GM18508 (cell line): ENCODE measurements at regions not wholly inside any gene's neighbourhood (a gene's known extent, or its start where the extent isn't known, plus 50 kb on each side); places are given as distances from the start of the nearest gene placed in this dataset.

Source experiments
- ATAC-seq: cut with Tn5 transposase; IDR thresholded peaks from one replicate; pipeline ENCODE4 v1.9.1; 2021; ENCODE audit warnings: moderate number of reproducible peaks; ENCODE audit not compliant: insufficient read depth, unreplicated experiment

DNA sequence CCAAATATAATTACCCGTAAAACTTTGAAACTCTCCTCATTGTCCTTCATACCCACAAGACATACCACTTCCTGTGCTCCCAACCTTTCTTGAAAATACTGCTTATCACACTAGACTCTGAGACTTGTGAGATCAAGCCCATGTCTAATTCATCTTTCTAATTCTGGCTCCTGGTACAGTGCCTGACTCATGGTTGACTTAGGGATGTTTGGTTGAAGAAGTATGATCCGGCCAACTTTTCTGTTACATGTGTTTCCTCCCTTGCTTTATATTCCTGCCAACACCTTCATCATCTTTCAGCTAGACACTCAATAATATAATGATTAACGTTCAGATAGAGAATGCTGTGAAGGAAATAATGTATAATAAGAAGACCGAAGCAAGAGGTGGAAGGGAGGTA, 58.2 kb downstream of the MEX3B start:
- no peak for ATAC-seq

DNA sequence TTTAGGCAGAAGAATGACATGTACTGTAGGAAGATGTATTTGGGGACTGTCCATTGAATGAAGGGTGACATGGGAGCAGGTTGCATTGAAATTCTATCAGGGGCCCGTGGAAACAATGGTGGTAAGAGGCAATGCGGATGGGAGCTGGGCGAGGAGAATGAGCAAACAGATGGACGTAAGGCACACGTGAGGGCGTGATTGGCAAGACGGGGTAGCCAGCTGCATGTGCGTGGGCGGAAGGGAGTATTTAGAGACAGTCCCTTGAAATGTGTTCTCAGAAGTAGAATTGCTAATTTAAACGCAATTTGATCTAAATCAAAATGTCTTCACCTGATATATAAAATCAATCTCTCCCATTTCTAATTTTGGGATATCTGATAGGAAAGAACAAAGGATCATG, 62.3 kb downstream of the MEX3B start:
- ATAC-seq: no peak

DNA sequence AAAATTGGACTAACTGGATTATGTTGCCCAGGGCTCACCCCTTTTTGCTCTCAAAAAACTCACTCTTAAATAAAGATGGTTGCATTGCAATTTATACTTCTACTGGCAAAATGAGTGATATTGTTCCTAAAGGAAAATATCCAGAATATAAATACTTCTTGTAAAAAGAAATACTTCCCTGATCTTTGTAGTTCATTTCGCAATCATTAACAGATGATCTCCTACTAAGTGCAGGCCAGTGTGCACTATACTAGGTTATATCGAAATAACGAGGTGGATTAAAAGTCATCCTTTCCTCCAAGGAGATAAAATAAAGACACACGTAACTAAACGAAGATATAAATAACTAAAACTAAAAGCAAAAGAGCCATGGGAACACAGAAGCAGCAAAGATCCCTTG, 63.0 kb downstream of the MEX3B start:
- no peak for ATAC-seq

DNA sequence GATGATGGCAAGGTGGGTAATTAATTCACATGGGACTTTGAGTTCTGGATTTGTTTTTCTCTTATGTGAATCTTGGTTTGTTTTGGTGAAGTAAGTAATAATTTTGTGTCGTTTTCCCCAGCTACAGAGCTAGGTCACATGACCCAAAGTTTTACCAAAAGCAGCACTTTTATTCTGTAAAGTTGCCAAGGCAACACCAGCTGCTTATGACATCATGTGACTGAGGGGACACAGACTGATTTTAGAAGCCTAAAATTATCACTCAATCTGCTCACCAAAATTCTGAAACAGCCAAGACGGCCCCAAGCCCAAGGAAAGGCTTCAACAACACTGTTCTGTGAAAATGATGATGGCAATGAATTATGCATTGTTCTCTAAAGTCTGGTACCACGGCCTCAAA, 63.9 kb downstream of the MEX3B start:
- no peak for ATAC-seq

DNA sequence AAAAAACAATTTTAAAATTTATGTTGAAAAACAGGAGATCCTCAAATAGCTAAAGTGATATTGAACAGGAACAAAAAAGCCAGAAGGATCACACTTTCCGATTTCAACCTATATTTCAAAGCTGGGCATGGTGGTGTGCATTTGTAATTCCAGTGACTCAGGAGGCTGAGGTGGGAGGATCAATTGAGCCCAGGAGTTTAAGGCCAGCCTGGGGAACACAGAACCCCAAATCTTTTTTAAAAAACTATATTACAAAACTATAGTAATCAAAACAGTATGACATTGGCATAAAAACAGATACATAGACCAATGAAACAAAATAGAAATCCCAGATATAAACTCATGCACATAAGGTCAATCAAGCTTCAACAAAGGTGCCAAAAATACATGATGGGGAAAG, 68.4 kb downstream of the MEX3B start:
- no peak for ATAC-seq

DNA sequence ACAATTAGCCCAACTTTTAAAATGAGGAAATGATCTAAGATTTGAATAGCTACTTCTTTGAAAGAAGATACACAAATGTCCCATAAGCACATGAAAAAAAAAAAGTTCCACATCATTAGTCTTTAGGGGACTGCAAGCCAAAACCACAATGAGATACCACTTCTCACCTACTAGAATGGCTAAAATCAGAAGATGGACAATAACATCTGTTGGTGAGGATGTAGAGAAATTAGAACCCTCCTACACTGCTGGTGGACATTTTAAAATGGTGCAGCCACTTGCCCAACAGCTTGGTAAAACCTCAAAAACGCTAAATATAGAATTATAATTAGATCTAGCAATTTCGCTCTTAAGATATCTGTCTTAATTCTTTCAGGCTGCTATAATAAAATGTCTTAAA, 77.1 kb downstream of the MEX3B start:
- ATAC-seq: no peak

DNA sequence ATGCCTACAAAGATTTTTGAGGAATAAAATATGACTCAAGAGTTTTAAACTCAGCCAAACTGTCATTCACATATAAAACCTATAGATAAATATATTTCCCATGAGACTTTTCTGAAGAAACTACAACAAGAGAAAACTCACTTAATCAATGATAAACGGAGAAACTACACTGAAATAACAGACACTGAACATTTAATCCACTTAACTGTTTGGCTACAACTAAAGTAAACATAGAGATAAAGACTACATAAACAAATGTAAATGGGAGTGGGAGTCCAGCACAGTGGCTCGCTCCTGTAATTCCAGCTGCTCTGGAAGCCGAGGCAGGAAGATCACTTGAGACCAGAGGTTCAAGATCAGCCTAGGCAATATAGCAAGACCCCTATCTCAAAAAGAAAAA, 79.2 kb downstream of the MEX3B start:
- no peak for ATAC-seq

DNA sequence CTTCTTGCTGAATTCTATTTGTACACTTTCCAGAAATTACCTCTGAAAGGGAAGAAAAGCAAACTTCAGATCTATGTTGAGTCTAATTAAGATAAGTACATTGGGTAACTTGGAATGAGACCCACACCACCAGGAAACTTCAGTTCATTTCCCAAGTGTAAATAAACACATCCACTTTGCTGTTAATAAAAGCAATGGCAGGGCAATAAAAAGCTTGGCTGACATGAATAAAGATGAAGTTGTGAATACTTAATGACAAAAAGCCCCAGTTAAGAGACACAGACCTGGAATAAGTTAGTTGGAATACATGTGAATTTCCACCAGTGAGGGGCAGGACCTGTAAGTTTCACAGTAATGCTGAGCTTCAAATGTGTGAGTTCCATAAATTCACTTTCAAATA, 83.3 kb downstream of the MEX3B start:
- ATAC-seq: no peak

DNA sequence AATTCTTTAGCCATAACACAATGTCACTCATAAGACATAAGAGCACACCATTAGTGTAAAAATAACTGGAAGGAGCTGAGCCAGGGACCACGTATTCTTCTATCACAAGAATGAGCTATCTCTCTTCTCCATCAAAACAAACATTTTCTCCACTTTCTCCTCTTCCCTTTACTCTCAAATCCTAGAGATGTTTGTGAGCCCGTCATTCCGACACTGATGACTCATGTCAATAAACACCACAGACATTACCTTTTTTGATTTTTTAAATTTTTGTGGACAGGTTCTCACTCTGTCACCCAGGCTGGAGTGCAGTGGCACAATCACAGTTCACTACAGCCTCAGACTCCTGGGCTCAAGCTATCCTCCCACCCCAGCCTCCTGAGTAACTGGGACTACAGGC, 86.6 kb downstream of the MEX3B start:
- ATAC-seq: no peak

DNA sequence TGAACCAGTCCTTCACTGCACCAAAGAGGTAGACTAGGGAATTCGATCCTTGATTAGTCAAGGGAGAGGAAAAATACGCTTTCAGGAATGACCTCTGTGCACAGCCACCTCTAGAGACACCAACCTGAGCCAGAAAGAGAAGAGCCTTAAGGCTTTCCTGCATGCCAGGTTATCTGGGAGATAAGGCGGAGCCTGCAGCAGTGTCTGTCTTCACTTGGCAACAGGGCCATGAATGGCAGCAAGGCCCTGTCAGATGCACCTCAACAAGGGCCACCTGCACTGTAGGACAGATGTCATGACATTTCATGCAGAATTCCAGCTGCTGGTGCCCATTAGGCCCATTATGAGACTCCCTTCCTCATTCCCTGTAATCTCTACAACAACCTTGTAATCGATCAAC, 88.1 kb downstream of the MEX3B start:
- ATAC-seq: no peak

DNA sequence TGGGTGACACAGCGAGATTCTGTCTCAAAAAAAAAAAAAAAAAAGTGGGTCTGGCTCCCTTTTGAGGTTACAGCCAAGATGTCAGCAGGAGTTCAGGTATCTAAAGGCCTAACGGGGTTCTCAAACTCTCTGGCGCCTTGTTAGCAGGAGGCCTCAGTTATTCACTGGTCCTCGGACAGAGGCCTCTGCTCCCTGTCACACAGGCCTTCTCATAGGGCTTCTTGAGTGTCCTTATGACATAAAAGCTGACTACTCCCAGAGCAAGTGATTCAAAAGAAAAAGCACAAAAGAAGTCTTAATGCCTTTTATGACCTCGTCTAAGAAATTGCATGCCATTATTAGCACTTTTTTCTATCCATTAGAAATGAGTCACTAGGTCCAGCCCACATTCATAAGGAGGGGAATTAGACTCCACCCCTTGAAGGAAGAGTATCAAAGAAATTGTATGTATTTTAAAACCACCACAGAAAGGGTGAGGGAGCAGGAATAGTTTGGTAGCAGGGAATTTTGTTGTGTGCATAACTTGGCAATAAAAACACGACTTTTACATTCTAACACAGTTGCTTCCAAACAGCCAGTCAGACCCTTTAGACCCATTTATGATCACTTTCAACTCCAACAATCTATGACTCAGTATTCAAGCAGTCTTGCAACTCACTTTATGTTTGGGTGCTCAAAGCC, 90.3 kb downstream of the MEX3B start:
- no peak for ATAC-seq

DNA sequence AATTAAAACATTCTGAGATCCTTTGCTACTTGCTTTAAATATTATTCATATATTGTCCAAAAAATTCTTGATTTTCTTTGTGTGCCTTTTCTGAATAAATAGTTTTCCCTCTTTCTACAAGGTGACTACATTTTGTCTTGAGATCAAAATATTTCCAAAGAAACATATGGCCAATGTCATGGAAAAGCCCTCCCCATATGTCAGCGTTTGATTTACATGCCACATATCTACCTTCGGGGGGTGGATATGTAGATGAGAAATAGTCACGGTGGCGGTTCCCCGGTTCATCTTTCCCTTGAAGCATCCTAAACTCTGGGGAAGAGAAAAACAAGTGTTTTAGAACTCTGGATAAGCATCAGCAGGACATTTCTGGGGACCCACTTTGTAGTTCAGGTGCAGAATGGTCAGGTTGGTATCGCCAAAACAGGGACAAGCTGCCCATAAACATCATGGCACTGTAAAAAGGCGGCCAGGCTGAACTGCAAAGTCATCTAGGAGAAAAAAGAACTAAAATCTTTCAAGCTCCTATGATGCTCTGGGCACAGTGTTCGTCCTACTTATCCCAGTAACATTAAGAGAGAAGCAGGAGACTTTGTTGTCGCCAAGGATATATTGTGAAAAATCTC, 91.5 kb downstream of the MEX3B start:
- no peak for ATAC-seq

DNA sequence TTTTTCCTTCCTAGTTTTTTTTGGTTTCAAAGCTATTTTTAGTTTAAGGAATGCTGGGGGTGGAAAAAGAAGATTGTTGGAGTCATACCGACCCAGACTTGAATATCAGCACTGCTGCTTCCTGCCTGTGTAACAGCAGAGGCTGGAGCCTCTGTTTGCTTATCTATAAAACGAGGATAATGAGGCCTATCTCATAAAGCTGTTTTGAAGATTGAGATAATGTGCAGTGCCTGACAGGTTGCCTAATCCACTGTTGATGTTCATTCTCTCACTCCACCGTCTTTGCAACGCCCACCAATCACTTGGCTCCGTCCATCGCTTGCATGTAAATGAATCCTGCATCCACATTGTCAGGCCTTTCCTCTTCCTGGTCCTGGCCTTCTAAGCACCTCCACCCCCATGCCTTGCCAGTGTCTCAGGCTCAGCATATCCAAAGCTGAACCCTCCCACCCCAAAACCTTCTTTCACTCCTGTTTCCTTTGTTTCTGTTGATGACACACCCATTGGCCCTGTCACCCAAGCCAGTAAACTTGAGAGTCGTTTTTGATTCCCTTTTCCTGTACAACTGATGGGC, 94.9 kb downstream of the MEX3B start:
- no peak for ATAC-seq

DNA sequence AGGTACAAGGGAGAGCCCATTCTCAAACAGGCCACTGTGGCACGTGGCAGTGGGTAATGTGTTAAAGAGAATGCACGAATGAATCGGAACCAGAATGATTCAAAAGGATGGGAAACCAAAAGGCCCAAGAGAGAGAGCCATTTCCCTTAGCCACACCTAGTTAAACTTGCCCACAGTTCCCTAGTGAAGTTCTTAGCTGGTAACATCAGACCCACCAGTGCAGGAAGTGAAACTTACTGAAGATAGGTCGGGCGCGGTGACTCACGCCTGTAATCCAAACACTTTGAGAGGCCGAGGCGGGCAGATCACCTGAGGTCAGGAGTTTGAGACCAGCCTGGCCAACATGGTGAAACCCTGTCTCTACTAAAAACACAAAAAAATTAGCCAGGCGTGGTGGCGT, 97.1 kb downstream of the MEX3B start:
- no peak for ATAC-seq

DNA sequence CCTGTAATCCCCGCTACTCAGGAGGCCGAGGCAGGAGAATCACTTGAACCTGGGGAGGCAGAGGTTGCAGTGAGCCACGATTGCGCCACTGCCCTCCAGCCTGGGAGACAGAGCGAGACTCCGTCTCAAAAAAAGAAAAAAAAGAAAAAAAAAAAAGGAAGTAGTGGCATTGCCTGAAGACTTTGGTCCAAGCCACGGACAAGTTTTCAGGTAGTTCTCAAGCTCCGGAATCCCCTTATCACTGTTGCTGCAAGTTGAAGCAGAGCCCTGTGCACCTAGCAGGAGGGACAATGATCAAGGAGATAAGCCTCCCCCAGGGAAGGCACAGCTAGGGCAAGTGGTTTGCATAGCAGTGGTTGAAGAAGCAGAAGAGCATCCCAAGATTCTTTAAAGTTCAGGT, 97.6 kb downstream of the MEX3B start:
- ATAC-seq: no peak

DNA sequence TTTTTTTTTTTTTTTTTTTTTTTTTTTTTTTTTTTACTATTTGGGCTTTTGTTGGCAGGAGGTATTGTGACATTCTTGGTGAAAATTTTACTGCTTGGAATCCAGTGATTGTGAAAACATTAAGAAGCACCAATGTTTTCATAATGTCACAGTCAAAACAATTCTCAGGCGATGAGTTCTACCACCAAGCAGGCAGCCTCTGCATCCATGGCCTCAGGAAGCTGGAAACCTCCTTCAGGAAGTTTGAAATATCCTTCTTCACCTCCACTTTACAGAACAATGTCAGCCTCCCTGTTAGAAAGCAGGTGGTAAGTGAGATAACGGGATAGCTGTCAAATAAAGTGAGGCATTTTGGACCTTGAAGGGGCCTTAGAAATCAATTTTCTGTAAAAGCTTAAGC, 98.3 kb downstream of the MEX3B start:
- no peak for ATAC-seq

DNA sequence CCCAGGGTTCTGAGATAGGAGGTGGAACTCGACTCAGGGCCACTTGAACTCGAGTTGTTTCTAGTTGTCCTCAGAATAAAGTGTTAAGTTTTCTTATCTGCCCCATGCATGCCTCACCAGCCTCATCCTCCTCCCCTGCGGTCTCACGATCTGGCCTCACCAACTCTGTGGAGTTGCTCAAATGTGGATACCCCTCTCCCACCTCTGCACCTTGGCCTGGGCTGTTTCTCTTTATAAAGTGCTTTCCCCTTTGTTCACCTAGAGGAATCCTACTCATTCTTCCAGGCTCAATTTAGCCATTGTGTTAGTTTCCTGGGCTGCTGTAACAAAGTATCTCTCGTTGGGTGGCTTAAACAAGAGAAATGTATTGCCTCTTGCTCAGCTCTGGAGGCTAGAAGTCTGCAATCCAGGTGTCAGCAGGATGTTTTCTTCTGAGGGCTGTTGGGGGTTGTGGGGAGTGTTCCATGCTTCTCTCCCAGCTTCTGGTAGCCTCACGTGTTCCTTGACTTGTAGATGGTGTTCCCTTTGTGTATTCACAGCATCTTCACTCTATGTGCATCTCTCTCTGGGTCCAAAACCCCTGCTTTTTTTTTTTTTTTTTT, 100.7 kb downstream of the MEX3B start:
- no peak for ATAC-seq

DNA sequence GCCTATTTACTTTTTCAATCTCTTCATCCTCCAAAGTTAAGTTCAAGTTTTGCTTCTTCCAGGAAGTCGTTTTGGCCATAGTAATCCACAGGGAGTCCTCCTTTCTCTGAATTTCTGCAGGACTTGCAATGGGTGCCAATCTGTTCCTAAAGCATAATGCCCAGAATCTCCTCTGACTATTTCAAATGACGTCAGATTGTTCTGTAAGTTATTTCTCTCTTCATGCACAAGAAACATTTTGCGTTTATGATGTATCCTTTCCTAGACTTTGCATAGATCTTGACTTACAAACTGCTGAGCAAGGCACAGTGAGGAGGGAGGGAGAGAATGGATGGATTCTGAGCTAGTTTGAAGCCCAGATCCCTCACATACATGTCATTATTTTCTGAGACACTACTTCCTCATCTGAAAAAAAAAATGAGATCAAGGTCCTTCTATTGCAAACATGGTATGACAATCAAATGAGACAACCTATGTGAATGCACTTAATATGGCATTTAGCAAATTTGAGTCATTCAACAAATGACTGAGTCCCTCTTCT, 103.1 kb downstream of the MEX3B start:
- no peak for ATAC-seq

DNA sequence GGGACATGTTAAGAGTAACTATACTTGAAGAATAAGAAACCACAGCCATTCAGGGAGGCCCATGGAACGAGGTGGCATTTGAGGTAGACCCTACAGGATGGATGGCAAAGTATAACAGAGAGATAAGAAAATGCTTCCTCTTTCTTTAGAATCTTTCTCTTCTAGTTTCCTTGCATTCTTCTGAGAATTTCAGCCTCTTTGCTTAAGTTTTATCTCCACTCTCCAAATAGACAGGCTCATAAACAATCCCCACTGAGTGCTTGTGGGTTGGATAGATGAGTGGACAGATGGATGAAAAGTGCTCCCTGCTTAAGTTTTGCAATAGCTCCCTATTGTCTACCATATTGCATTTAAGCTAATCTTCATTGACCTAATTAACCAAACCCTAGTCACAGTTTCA, 103.7 kb downstream of the MEX3B start:
- no peak for ATAC-seq

DNA sequence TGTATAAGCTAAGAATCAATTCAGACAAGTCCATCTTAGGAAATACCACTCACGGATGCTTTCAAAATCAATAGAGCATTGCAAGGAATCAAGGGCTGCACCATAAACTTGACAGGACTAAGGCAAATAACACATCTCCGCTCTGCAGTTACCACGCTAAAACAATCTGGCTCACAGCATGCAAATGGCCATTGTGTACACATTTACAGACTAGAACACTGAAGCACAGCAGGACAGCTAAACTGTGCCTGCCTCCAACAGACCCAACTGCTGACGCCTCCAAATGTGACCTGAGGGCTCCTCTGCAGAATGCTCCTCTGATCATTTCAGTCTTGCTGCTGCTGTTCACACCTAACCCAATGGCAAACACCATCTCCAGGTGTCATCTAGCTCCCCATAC, 104.3 kb downstream of the MEX3B start:
- ATAC-seq: no peak
